ENCODE measurements at regions not wholly inside any gene's neighbourhood (a gene's known extent, or its start where the extent isn't known, plus 50 kb on each side); places are given as distances from the start of the nearest gene placed in this dataset.

- TF ChIP-seq, protein P1, sequence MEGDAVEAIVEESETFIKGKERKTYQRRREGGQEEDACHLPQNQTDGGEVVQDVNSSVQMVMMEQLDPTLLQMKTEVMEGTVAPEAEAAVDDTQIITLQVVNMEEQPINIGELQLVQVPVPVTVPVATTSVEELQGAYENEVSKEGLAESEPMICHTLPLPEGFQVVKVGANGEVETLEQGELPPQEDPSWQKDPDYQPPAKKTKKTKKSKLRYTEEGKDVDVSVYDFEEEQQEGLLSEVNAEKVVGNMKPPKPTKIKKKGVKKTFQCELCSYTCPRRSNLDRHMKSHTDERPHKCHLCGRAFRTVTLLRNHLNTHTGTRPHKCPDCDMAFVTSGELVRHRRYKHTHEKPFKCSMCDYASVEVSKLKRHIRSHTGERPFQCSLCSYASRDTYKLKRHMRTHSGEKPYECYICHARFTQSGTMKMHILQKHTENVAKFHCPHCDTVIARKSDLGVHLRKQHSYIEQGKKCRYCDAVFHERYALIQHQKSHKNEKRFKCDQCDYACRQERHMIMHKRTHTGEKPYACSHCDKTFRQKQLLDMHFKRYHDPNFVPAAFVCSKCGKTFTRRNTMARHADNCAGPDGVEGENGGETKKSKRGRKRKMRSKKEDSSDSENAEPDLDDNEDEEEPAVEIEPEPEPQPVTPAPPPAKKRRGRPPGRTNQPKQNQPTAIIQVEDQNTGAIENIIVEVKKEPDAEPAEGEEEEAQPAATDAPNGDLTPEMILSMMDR (conservative IDR thresholded peaks at IDR 0.05): no peak
- H3K9ac ChIP-seq (ENCODE audit: extremely low read depth, low read length, poor library complexity, severe bottlenecking): no peak overlapping the region
- H3K4me1 Mint-ChIP-seq: no peaks in the 10 kb centered on the region
- no peak overlapping the region for H3K27ac Mint-ChIP-seq
- H3K4me3 ChIP-seq (ENCODE audit: low read length): no peak overlapping the region
- no peak overlapping the region for H3K27ac ChIP-seq (ENCODE audit: low read depth, low read length)
- 89% methylated on average over 2 of the region's 3 CpGs; no CpG with 5 or more reads in 1 of the 2 experiments for WGBS, 2 experiments (ENCODE audit: insufficient coverage in 1 of 2, insufficient read length in 1 of 2)
- no peaks in the 10 kb centered on the region for H3K27me3 Mint-ChIP-seq (ENCODE audit: insufficient read depth)
- no peaks in the 10 kb centered on the region for H3K9me3 Mint-ChIP-seq
- no peaks in the 10 kb centered on the region for H3K36me3 ChIP-seq (ENCODE audit: control insufficient read depth, insufficient read depth, low read length)
- H3K4me3 Mint-ChIP-seq: no peak overlapping the region
- H3K27me3 ChIP-seq (ENCODE audit: control insufficient read depth, insufficient read depth, low read length, poor library complexity, severe bottlenecking): no peaks in the 10 kb centered on the region
- H3K4me1 ChIP-seq (ENCODE audit: control insufficient read depth, insufficient read depth, low read length): no peaks in the 10 kb centered on the region
- no peaks in the 10 kb centered on the region for H3K36me3 Mint-ChIP-seq (ENCODE audit: low read depth)
- H3K9me3 ChIP-seq (ENCODE audit: control insufficient read depth, low read length): no peaks in the 10 kb centered on the region
- DNase-seq: no peak
These were observed 333.3 kb downstream of the HAO1 start for GRCh38 chr20:7606941-7607340.

GRCh38 chr20:7608250-7608649, 332.0 kb downstream of the HAO1 start:
- WGBS, 2 experiments (ENCODE audit: insufficient coverage in 1 of 2, insufficient read length in 1 of 2): 27% methylated on average over 2 of the region's 2 CpGs; no CpG with 5 or more reads in 1 of the 2 experiments
- Mint-ChIP-seq H3K4me3 (no peak overlapping the region), H3K4me1 (no peaks in the 10 kb centered on the region), H3K27me3 (ENCODE audit: insufficient read depth) (no peaks in the 10 kb centered on the region), H3K27ac (no peak overlapping the region), H3K36me3 (ENCODE audit: low read depth) (no peaks in the 10 kb centered on the region), H3K9me3 (no peaks in the 10 kb centered on the region)
- Histone ChIP-seq H3K9ac (ENCODE audit: extremely low read depth, low read length, poor library complexity, severe bottlenecking) (no peak overlapping the region), H3K27ac (ENCODE audit: low read depth, low read length) (no peak overlapping the region), H3K4me3 (ENCODE audit: low read length) (no peak overlapping the region), H3K36me3 (ENCODE audit: control insufficient read depth, insufficient read depth, low read length) (no peaks in the 10 kb centered on the region), H3K27me3 (ENCODE audit: control insufficient read depth, insufficient read depth, low read length, poor library complexity, severe bottlenecking) (no peaks in the 10 kb centered on the region), H3K4me1 (ENCODE audit: control insufficient read depth, insufficient read depth, low read length) (no peaks in the 10 kb centered on the region), H3K9me3 (ENCODE audit: control insufficient read depth, low read length) (no peaks in the 10 kb centered on the region)
- peak; percentile 66 for DNase-seq
- TF ChIP-seq, protein P1 (conservative IDR thresholded peaks at IDR 0.05): no peak

- H3K36me3 ChIP-seq (ENCODE audit: control insufficient read depth, insufficient read depth, low read length): no peaks in the 10 kb centered on the region
- H3K36me3 Mint-ChIP-seq (ENCODE audit: low read depth): no peaks in the 10 kb centered on the region
- H3K9me3 Mint-ChIP-seq: no peaks in the 10 kb centered on the region
- no peak overlapping the region for H3K27ac Mint-ChIP-seq
- DNase-seq: no peak
- H3K9me3 ChIP-seq (ENCODE audit: control insufficient read depth, low read length): no peaks in the 10 kb centered on the region
- no peak overlapping the region for H3K27ac ChIP-seq (ENCODE audit: low read depth, low read length)
- no peak overlapping the region for H3K4me3 Mint-ChIP-seq
- TF ChIP-seq, protein P1 (conservative IDR thresholded peaks at IDR 0.05): no peak
- no peaks in the 10 kb centered on the region for H3K4me1 ChIP-seq (ENCODE audit: control insufficient read depth, insufficient read depth, low read length)
- H3K9ac ChIP-seq (ENCODE audit: extremely low read depth, low read length, poor library complexity, severe bottlenecking): no peak overlapping the region
- no peaks in the 10 kb centered on the region for H3K27me3 Mint-ChIP-seq (ENCODE audit: insufficient read depth)
- H3K4me3 ChIP-seq (ENCODE audit: low read length): no peak overlapping the region
- no peaks in the 10 kb centered on the region for H3K27me3 ChIP-seq (ENCODE audit: control insufficient read depth, insufficient read depth, low read length, poor library complexity, severe bottlenecking)
- no peaks in the 10 kb centered on the region for H3K4me1 Mint-ChIP-seq
These were observed 331.0 kb downstream of the HAO1 start for GRCh38 chr20:7609251-7609650.

Measured in endodermal cell (in vitro differentiated cells).